HG03439 (cell line): ENCODE measurements at regions not wholly inside any gene's neighbourhood (a gene's known extent, or its start where the extent isn't known, plus 50 kb on each side); places are given as distances from the start of the nearest gene placed in this dataset.

Experiments used
- ATAC-seq: cut with Tn5 transposase; IDR thresholded peaks from one replicate; pipeline ENCODE4 v1.9.1; 2021; ENCODE audit warnings: mild to moderate bottlenecking, moderate library complexity; ENCODE audit not compliant: unreplicated experiment

DNA sequence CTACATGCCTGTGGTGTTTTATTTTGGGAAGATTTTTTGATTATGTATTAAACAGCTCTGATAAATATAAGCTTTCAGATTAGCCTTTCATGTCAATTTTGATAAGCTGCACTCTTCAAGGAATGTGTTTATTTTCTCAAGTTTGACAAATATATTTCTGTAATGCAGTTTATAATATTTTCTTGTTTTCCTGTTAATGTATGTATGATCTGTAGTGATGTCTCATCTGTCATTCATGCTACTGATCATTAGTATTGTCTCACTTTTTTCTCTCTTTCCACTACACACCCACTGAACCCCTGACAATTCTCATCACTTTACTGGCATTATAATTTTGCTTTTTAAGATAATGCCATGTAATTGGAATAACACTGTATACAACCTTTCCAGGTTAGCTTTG is 100.9 kb downstream of the TMEM18 start:
- no peak for ATAC-seq

DNA sequence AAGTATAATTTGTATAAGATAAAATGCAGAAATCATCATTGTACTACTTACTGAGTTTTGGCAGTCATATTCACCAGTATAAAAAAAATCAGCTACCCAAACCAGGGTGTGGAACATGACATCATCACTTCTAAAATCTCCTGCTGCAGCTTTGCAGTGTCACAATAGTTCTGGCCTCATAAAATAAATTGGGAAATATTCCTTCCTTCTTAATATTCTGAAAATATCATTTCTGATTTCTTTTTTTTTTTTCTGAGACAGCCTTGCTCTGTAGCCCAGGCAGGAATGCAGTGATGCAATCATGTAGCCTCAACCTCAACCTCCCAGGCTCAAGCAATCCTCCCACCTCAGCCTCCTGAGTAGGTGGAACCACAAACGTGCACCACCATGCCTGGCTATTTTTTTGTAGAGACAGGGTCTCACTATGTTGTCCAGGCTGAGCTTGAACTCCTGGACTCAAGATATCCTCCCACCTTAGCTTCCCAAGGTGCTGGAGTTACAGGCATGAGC is 101.4 kb downstream of the TMEM18 start:
- no peak for ATAC-seq

DNA sequence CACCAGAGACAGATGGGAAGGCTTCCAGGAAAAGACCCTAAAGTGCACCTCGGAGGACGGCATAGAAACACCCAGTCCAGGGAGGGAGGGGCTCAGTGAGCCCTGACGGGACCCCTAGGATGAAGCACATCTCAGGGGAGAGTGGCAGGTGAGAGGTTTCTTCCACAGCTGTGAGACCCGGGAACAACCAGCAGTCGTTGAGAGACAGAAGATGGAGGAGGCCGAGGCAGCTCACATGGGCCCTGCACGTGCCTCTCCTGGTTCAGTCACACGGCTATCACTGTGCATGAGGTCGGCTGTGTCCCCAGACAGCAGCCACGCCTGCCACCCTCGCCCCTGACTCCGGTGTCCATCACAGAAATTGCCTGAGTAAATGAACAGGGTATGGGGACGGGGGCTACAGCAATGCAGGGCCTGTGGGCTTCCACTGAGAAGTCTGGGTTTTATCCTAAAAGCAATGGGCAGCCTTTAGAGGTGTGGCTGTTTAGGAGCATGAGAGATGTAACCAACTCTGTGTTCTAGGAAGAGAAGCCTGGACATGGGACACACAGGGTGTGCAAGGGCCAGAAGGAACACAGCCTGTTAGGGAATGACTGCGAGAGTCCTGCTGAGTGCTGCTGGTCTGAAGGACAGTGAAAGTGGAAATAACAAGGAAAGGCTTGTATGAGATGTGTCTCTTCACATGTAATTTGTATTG is 102.0 kb downstream of the TMEM18 start:
- ATAC-seq = no peak

DNA sequence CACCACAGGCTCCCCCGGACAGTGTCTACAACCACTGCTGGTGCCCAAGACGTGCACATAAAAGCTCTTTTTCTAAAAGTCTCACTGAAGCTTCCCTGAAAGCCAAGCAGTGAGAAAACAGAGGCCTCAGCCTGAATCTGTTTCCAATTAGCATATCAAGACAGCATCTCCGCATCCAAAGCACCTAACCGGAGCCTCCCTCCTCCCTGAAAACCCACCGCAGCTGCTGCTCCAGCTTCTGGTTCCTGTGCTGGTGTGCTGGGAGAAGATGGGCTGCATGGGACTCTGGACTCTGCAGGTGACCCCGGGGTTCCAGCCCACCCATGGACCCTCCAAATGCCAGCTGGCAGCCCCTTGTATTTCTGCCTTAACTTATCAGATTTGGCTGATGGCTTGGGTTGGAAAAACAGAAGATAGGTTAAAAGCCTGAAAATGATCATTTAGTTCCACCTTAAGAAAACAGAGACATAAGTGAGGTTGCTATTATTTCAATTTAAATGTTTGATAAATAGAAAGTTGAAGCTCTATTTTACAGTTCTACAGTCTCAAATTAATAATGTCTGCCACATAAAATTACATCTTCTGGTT is 103.3 kb downstream of the TMEM18 start:
- no peak for ATAC-seq

DNA sequence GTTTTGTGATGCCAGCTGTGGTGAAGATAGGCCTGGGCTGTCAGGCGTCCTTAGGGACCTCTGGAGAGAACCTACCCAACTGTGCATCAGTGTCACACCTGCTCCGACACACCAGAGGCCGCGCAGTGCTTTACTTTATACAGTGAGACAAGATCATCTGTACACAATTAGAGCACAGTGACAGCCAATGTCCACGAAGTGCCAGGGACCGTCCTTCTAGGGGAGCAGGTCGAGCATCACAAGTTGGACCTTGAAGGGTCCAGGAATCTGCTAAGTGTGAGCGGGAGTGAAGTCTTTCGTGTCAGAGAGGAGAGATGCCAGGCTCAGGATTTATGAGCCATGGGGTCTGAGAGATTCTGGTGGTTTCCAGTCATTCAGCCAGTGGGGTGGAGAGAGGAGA is 104.2 kb downstream of the TMEM18 start:
- ATAC-seq = no peak

DNA sequence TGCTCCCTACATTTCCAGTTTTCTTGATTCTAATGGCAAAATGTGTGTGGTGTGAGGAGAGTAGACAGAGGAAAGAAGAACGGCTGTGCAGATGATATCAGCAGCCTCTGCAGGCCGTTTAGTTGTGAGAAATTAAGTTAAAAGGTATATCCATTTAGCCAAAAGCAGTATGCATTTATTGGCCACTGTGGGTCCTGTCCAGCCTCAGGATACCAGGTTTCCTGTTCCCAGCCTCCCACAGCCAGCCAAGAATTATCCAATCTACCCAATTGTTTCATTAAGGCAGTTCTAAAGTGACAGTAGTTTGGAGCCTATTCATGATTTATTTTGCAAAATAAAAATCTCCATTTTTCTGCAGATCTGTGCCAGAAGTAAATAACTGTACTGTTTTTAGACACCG is 107.5 kb downstream of the TMEM18 start:
- no peak for ATAC-seq

DNA sequence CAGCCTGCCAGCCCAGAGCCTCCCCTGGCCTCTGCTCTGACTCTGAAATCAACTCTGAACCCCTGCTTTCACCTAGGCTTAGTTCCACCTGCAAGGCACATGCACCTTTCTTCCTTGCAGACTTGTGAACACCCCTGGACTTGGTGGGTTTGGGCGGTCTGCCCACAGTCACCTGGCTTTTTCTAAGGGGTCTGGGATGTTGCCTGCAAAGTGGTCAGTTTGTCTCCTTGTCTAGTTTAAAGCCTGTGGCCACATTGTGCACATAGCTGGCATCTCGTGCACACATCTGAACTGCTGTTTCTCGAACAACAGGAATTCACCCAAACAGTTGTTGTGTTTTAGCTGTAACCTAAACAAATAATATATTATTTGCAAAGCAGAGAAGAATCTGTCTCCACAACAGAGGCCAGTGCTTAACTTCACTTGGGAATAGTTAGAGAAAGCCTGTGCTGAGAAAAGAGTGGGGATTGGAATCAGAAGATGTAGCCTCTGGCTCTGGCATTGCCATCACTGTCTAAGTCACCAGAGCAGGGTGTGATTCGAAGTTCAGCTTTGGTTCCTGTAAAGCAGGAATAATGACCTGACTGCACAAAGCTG is 108.5 kb downstream of the TMEM18 start:
- ATAC-seq = no peak

DNA sequence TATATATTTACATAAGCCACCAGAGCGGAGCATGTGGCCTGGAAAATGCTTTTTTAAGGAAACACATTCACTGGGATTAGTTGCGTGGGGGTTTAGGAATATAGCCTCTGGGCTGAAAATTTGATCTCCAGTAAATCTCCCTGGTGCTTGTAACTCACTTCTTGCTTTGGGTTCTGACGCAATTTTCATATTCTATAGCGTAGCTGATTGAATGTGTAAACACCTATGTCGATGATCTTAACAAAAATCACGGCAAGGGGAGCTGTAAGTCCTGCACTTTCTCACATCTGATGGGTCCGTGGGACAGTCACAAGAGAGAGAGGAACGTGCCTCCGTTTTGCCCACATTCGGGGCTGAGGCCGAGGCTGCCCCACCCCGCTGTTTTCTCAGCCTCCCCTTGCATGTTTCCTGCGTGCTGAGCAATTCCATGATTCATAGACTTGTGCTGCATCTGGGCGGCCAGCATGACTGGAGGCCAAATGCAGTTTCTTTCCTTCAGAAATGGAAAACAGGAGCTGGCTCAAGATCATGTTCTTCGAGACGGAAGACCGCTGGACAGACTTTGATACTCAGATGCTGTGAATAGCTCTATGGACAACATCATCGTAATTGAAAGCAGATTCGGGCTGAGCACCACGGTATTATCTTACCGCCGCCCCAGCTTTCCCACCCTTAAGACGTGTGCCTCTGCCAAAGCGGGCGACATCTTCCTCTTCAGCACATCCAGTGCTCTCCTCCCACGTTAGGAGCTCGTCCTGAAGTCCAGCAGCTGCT is 109.2 kb downstream of the TMEM18 start:
- ATAC-seq = no peak

DNA sequence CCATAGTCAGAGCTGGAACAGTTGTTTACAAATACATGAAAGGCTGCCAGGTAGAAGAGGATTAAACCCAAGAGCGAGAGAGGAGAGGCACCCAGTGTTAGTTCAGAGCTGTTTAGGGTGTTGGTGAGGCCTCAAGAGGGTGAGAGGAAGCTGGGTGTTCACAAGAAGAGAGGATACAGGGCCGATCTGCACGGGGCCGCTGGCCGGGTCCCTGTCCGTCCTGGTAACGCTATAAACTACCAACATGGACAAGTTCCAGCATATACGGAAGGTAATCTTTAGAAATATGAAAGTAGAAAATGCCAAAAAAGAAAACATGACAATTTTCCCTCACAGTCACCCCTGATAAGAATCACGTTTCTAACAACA is 109.7 kb downstream of the TMEM18 start:
- no peak for ATAC-seq

DNA sequence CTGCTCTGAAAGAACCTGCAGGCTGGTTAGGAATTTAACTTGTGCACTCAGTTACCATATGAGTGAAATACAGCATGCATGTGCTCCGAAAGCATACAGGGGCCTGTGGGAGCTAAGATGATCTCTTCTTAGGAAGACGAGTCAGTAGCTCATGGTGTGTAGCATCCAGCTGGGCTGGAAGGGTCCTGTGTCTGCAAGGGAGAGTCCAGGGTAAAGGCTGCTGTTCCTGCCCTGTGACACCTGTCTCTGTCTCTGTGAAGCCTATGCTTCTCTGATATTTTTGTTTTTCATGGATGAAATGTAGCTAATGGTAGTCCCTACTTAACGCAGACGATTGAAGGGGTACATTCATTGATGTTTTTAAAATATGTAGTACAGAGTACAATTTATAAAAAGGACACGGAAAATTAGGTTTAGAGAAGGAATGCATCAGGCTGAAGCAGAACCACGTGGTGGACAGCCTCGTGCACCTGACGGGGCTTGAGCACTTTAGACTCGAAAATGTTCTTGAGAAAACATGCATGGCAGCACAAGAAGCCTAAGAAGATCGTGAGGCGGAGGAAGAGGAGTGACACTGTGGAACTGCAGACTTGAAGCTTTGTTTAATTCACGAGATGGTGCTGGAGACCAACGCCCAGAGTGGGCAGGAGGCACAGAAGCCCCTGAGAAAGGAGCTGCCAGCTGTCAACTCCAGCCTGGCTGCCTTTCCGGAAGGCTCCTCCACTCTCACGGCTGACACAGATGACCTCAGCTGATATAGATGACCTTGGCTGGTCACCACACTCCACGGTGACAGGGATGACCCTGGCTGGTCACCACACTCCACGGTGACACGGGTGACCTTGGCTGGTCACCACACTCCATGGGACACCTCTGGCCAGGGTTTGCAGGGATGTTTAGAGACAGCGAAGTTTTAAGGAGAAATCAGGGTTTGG is 110.6 kb downstream of the TMEM18 start:
- no peak for ATAC-seq

DNA sequence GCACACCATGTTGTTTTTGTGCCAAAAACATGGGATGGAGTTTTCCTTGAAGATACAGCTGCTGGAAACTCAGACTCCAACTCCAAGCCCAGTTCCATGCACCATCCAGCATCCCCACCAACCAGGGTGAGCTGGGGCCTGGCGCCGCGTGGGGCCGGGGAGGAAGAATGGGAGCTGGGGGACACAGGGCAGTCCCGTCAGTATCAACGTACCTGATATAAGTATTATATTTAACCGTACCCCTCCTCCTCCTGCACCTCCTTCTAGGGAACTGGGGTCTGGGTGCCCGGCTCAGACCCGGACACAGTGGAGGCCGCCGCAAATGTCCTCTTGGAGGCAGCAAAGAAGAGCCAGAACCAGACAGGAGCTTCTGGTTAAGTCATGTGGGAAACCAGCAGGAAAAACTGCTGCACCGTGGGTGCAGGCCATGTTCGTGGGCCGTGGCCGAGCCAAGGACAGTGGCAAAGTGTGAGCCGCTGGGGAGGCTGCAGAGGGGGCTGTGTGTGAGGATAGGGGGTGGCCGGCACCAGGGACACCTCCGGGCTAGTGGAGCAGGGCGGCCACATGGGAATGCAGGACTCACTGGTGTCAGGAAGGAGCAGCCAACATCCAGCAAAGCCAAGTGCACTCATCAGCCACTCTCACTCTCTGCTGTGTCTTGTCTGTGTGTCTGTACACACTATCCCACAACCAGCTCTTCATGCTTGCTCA is 112.6 kb downstream of the TMEM18 start:
- no peak for ATAC-seq

DNA sequence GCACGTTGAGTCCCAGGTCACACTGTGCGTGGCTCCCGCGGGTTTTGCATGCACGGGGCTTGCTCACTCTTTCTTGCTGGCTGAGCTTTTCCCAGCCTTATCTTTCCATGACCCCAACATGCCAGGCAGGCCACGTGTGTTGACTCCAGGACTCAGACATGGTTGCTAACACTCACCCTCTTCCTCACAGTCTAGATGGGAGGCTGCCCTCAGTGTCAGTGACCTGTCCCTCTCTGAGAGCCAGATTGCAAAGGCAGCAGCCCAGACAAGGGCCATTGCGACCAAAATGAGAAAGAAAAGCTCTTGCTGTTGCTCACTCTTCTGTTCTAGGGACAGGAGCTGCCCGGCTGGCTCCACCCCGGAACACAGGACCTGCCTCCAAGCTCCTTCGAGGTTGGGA is 113.7 kb downstream of the TMEM18 start:
- ATAC-seq = no peak

DNA sequence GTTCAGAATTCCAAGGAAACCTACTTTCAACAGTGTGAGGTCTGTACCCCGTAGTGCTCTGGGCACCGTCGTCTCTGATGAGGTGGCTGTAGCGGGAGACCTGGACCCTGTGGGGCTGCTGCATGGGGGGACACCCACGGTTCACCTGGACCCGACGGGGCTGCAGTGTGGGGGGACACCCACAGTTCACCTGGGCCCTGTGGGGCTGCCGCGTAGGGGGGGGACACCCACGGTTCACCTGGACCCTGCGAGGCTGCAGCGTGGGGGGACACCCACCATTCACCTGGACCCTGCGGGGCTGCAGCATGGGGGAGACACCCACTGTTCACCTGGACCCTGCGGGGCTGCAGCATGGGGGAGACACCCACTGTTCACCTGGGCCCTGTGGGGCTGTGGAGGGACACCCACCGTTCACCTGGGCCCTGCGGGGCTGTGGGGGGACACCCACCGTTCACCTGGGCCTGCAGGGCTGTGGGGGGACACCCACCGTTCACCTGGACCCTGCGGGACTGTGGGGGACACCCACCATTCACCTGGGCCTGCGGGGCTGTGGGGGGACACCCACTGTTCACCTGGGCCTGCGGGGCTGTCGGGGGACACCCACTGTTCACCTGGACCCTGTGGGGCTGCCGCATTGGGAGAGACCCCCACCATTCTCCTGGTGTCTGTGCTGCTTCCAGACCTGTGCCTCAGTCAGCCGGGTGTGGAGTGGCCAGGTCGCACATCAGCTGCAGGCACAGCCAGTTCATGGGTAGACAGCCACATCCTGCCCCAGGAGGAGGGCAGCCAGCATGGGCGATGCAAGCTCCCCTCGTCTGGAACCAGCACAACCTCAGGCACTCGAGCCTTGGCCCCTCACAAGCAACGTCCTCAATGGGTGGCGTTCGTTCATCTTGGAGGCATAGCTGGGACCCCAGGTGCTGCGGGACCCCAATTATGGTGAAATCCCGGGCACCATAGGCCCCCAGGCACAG is 114.5 kb downstream of the TMEM18 start:
- no peak for ATAC-seq

DNA sequence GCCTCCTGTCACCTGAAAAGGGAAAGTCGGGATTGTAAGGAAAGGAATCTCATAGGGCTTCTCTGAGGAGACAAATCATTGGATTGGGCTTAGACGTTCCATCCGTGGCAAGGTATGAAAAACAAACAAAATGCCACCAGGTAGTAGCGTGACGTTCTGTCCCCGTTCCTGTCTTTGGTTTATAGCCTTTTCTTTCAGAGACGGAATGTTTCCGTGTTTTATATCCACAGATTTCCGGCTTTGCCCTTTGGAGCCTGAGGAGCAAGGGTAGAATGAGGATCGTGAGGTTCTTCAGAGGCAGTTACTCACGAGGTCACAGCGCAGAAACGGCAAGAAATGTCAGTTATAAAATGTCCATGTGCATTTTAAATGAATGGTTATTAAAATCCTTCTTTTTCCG is 118.3 kb downstream of the TMEM18 start:
- no peak for ATAC-seq

DNA sequence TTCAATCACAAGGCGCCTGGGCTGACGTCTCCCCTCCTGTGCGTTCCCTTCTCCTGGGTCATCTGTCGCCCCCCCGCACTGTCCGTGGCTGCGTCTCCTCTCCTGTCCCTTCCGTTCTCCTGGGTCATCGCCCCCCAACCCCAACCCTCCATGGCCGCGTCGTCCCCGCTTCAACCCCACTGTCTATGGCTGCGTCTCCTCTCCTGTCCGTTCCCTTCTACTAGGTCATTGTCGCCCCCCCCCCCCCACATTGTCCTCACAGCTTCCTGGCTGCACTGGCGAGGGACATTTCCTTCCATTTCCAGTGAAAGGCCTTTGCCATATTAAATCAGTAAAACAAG is 118.9 kb downstream of the TMEM18 start:
- ATAC-seq = no peak

DNA sequence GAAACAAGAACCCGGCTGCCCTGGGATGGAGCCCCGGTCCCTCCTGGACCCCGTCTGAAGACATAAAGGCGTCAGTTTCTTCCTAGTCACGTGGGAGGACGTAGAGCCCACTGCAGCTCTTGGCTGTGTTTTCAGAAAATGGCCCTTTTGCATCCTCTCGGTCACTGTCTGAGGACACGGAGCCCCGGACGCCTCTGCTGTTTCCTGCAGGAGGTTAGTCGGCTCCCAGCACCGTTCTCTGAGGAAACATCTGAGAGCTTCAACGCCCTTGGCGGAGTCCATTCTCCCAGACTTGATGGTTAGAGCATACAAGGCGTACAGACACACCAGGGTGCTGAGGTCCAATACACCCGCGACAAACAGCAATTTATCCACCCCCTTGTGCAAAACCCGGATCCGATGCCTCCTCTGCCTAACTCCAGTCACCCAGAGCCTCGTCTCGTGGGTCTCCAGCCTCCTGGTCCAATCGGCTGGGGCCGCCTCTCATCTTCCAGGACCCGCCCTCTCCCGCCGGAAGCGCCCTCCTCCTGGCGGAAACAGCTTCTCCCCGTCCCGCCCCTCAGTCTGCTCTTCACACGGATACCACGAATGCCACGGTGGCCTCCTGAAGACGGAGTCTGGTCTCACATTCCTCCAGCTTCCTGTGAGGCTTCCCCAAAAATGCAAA is 119.4 kb downstream of the TMEM18 start:
- ATAC-seq = no peak

DNA sequence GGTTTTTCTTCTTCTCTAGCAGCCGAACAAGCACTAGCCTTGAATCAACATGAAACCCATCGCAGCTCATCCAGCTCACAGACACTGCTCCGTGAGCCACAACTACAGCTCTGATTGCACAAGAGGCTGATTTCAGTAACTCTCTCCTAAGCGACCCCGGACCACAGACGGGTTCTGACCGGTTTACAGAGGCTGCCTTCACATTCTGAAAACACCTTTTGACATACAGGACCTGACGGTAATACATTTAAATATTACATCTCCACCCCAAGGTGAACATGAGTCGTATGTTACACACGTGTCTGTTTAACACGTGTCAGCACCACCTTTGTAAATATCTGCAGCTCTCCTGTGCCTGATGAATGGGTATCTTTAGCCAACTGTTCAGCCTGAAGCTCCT is 120.7 kb downstream of the TMEM18 start:
- ATAC-seq = no peak

DNA sequence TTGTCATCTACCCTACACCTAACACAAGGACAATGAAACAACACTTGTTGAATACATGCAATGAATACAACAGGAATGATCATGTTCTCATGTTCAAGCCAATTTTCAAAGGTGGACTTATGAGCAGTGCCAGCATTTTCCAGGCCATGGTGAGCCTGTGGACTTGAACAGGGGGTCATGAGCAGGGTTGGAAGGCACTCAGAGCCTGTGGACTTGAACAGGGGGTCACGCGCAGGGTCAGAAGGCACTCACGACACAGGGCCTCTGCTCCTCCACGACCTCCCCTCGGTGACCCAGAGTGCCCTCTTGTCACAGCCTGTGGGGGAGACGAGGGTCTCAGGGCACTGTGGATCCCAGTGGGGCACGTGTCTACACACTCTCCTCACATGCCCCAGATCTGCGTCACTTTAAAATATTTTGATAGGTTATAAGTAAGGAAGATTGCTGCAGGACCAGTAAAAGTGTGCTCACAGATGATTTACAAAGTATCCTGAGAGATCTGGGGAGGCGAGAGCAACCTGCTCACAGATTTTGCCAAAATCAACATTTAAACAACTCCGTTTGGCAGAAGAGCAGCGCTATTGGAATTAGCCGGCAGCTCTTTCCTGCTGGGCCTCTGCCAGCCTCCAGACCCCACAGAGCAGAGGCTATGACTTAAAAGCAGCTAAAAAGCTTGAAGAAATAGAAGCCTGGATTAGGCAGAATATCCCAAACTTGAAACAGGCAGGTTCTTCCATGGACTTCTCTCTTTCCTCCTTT is 121.9 kb downstream of the TMEM18 start:
- ATAC-seq = no peak
